ENCODE measurements at regions not wholly inside any gene's neighbourhood (a gene's known extent, or its start where the extent isn't known, plus 50 kb on each side); places are given as distances from the start of the nearest gene placed in this dataset.

DNA sequence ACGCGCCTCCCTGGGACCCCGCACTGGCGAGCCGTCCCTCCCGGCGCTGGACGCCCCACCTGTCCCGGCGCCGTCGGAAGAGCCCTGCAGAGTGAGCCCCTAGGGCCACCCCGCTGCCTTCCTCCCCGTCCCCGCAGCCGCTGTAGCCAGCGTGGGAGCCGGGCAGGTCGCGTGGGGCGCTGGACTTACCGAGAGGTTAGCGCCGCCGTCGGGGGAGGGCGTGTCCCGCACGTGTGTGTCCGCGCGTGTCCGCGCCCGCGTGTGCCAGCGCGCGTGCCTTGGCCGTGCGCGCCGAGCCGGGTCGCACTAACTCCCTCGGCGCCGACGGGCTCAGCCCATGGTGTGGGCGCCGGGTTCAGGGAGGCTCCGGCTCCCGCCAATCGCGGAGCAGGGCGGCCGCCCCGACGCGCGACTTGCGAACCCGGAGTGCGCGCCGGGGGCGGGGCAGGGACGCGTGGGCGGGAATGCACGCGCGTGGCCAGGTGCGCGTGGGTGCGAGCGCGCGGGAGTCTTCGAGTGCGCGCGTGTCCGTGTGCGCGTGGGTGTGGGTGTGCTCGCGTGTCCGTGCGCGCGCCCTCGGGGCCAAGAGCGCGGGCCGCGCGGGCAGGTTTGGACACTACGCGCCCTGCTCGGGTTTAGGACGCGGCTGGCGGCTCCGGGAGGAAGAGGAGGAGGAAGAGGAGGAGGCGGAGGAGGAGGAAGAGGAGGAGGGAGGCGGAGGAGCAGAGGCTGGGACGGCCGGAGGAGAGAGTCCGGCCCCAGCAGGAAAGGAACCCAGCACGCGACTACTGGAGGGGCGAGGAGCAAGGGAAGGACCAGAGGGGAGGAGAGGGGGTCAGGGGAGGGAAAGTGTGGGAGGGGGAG lies 145.2 kb upstream of the ETS2 start:
- DNase-seq = no peak

DNA sequence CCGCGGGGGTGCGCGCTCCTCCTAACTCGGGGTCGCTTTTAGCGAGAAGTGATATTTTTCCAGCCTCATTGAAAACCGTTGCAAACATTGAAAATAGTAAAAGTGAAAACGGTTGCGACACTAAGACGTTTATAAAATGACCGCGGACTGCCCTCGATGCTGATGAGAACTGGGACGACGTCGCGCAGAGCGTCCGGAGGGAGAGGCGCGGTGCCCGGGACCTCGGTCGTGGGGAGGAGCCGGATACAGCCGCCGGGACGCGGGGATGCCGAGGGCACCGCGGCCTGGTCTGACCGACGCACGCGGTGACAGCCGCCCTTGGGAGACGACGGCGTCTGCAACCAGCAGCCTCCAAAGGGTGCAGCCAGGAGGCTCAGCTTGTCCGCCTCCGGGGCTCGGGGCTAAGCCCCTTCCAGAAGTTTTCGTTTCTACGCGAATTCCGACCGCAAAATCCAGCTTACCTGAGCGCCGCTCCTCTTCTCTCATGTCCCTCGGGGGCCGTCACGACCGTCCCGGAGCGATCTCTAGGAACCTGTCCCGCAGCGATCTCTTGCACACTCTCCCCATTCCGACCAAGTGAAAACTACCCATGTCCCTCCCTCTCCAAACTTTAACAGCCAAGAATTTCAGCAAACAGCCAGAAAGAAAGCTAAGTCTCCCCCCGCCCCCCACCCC lies 144.4 kb upstream of the ETS2 start:
- no peak for DNase-seq

DNA sequence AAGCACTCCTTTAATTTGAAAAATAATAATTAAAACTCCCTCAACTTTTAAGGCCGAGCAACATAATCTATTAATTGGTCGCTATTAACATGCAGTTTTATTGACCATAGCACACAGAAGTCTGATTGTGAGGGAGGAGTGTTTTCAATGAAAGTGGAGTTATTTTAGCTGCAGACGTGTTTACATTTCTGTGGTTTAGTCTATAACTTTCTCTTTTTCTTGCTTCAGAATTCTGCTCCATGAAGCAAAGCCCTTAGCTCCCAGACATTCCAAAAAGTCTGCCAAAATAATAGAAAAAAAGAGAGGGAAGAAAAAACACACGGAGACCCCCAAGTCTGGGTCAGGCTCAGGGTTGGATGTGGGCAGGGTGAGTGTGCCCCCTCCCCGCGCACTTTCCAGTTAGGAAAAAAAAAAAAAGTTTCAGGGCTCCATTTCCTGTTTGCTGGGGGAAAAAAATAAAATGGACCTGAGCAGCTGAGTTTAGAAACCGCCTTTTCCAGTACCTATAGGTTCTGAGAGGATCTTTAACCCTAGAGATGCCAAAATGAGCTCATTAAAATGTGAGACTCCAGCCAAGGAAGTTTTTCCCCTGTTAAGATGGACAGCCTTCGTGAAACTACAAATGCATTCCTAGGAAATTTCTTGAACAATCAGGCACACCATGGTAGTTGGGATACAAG lies 143.7 kb upstream of the ETS2 start:
- no peak for DNase-seq

DNA sequence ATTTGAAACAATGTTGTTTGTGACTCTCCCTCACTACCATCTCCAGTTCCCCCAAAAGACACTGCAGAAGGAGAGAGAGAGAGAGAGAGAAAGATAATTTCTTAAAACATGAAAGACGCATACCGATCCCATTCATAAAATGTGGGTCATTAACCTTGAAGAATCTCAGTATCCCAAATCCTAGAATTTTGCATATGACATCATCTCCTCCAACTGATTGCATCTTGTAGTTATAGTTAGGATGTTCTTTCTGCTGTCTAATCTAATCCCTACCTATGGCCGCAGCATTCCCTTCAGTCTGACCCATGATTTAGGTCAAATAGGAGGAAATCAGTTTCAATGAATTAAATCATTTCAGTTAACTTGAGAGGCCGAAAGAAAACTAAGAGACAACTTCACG lies 142.4 kb upstream of the ETS2 start:
- no peak for DNase-seq

DNA sequence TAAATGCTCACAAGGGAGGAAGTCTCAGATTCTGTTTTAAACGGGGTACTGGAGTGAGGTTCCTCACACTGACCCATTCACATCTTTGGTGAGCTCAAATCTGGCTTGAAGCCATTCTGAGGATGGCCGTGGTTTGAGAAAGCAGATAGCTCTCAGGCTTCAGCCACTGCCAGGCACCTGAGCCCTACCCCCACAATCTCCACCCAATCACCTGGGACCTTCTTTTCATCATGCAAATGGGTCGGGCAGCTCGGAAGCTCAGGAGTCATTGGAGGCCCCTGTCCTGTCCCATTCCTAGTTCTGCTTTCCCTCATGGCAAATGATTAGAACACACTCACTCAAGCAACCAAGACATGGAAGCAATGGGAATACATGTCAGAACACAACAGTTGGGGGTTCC lies 141.4 kb upstream of the ETS2 start:
- DNase-seq = no peak

DNA sequence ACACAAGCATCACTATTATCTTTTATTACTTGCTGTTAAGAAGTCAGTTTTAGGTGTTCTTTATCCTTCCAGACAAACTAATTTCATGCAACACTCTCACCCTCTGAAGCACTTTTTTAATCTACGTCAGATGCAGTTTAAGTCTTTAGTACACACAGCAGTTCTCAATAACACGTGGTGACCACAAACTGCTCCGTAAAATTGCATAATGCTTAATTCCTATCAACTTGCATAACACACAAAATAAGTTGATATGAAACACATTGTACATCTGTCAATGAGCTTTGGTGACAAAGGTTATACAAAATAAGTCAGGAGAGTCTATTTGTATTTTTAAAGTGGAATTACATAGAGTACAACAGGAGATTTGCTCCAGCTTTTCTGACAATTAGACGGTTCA lies 140.9 kb upstream of the ETS2 start:
- no peak for DNase-seq

DNA sequence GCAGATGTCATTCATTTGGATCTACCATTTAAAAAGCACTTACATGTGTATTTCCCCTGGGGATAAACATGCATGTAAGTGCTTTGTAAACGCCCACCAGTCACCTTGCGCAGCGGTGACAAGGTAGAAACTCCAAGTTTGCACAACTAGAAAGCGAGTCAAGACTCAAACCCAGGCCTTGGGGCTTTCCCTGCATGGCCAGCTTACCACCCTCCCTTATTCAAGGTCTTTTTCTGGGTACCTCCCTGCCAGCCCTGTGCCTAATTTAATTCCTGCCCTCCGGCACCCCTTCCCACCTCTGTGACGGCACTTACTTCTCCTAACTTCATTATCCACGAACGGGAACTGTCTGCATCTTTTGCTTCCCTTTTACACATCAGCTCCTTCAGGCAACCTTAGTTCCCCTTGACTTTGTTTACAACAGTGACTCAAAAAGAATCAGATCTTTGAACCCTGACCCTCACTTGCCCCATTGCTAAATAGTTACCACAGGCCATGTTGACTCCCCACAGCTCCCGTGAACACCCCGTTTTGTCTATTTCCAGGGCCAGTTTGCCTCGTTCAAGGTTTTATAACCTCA lies 138.3 kb upstream of the ETS2 start:
- no peak for DNase-seq

GRCh38 chr21:38668067-38668466 lies 137.7 kb upstream of the ETS2 start:
- no peak for DNase-seq

- DNase-seq = no peak
Measured at GRCh38 chr21:38668541-38668940, 137.2 kb upstream of the ETS2 start.

DNA sequence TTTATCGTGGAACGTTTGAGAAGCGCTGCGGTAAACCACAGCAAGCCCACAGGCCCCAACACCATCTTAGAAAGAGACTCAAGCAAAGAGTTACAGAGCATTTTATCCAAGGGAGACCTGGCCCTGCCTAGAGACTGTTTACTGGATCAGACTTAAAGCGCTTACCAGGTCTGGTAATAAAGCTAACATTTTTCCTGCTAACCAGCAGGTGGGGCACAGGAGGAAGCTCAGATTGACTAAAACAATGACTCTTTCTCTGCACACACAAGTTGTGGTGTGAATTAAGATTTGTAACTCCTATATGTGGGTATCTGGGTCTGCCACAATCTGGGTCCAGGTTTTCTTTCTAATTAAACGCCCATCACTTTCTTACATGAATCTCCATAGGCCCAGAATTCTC lies 136.5 kb upstream of the ETS2 start:
- no peak for DNase-seq

DNA sequence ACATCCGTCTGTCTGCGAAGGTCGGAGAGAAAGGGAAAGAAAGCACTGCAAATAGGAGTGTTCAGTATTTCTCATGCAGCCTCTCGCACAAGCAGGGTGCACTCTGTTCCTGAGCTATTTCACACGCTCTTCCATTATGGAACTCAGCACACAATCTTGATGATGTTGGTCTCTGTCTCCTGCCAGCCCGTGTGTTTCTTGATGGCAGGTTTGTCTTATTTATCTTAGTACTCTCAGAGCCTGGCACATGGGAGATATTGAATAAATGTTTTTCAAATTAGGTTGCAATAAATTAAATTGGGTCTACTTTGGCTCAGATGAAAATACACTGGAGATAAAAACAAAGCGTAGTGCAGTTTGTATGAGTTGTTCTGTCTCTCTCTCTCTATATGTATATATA lies 134.9 kb upstream of the ETS2 start:
- no peak for DNase-seq

DNA sequence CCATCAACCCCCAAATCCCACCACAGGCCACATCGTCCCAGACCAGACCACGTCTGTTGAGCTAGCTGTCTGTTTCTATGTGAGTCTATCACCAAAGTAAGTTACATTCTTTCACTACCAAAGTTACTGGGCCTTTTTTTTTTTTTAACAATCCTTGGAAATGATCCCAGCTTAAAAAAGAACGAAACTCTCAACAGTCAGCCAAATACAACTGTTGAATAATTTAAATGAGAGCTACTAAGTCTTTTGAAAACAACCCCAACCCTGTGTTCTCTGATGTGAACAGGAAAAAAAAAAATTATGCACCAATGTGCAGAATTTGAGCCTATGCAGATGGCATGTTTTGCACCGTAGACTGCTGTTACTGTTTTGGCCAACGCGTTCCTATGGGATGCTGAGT lies 134.0 kb upstream of the ETS2 start:
- no peak for DNase-seq

- no peak for DNase-seq
Measured at GRCh38 chr21:38675182-38675824, 130.4 kb upstream of the ETS2 start.

DNA sequence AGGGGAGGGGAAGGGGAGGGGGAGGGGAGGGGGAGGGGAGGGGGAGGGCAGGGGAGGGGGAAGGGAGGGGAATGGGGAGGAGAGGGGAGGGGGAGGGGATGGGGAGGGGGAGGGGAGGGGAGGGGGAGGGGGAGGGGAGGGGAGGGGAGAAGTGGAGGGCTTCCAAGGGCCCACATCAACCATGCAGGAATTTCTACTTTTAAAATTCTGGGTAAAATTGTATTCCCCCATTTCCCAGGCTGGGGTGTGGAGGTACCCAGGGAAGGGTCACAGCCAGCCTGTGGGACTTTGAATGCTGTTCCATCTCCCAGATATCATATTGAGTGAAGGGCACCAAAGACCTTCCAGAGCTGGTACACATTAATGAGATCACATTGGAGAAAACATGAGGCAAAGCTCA lies 126.9 kb upstream of the ETS2 start:
- DNase-seq = no peak

GRCh38 chr21:38679534-38679933 lies 126.2 kb upstream of the ETS2 start:
- DNase-seq = no peak

GRCh38 chr21:38680401-38680800 lies 125.3 kb upstream of the ETS2 start:
- DNase-seq = no peak

DNA sequence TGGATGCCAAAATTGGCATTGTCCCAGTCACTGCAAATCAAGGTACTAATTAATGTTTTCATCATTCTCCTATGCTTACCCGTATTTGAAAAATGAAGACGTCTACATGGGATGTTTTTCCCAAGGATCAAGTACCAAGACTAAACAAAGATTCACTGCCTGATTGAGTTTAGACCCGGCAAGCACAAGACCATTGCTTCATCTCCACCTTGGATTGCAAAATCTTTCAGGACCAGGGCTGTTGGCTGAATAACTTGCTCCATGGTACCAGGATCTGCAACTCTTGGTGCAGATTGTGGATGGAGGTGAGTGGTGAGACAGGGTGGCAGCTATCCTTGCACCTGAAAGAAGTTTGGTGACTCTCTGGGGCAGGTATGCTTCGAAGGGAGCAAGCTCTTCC lies 122.5 kb upstream of the ETS2 start:
- DNase-seq = no peak

- DNase-seq = no peak
Measured at GRCh38 chr21:38688068-38688467, 117.7 kb upstream of the ETS2 start.

DNA sequence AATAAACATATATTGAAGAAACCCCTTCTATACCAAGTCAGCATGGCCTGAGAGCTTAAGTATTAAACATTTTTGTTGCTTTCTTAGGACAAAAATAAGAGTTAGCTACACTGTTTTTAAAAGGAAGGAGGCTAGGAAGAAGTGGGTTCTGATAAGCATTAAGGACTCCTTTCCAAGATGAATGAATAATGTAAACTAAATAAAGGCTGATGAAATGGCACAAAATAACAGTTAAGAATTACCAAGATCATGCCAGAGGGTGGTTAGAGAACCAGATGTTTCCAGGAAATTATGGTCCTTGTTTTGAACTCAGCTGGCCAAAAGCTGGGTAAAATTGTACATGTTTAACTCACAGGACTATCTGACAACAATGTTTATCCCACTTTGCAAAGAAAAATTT lies 114.1 kb upstream of the ETS2 start:
- no peak for DNase-seq

GRCh38 chr21:38696579-38696978 lies 109.2 kb upstream of the ETS2 start:
- no peak for DNase-seq

DNA sequence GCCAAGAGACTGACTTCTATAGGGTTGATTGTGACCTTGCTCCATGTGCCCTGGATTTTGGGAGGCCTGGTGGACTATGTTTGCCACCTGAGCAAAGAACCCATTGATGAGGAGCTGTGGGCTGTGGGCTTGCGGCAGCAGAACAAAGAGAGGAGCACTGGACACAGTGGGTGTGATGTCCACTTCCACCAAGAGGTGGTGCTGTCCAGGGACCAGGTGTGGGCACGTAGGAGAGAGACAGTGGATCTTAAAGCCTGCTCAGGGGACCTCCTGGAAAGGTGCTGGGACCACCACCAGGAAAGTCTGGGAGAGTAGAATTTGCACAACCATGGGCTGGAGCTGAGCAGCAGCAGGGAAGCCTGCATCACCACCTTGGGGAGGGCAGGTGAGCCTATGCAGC lies 106.7 kb upstream of the ETS2 start:
- no peak for DNase-seq

- no peak for DNase-seq
Measured at GRCh38 chr21:38702196-38702595, 103.5 kb upstream of the ETS2 start.

DNA sequence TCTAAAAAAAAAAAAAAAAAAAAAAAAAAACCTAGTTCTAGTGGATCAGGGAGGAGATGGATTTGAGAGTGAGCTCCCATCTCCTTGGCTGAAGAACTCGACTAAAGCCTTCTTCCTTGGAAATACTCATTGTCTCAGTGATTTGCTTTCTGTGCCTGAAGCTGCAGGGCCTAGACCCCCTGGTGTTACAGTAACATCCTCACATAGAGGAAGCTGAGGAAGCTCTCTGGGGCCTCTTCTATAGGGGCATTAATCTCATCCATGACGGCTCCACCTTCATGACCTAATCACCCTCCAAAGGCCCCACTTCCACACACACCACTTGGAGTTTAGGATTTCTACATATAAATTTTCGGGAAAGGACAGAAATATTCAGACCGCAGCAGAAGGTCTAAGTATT lies 95.9 kb upstream of the ETS2 start:
- no peak for DNase-seq

Measured in activated naive CD4-positive, alpha-beta T cell (primary cell).